ENCODE measurements at regions not wholly inside any gene's neighbourhood (a gene's known extent, or its start where the extent isn't known, plus 50 kb on each side); places are given as distances from the start of the nearest gene placed in this dataset.
"Not testable (repeated sequence)": the region's sequence is repeated elsewhere in the genome, so short reads cannot be mapped to it uniquely, and the experiment has no call there.

DNA sequence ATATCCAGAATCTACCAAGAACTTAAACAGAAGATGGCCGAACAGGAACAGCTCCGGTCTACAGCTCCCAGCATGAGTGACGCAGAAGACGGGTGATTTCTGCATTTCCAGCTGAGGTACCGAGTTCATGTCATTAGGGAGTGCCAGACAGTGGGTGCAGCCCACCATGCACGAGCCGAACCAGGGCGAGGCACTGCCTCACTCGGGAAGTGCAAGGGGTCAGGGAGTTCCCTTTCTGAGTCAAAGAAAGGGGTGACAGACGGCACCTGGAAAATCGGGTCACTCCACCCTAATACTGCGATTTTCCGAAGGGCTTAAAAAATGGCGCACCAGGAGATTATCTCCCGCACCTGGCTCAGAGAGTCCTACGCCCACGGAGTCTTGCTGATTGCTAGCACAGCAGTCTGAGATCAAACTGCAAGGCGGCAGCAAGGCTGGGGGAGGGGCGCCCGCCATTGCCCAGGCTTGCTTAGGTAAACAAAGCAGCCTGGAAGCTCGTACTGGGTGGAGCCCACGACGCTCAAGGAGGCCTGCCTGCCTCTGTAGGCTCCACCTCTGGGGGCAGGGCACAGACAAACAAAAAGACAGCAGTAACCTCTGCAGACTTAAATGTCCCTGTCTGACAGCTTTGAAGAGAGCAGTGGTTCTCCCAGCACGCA is 267.4 kb downstream of the HINT1 start:
- not testable (repeated sequence) for H3K27me3 ChIP-seq (ENCODE audit: control insufficient read depth in 3 of 3, insufficient read depth in 3 of 3, low read depth in 1 of 3, low read length in 3 of 3); H3K18ac ChIP-seq (ENCODE audit: low read length); DNase-seq (ENCODE audit: low spot score); H3K4me2 ChIP-seq (ENCODE audit: insufficient read depth, low read length, poor library complexity, severe bottlenecking); H2BK15ac ChIP-seq (ENCODE audit: low read length); H3K9ac ChIP-seq (ENCODE audit: low read depth, low read length, poor library complexity); H3K4me1 ChIP-seq (ENCODE audit: control insufficient read depth in 2 of 2, insufficient read depth in 1 of 2, low read depth in 1 of 2, low read length in 2 of 2); H2BK12ac ChIP-seq (ENCODE audit: low read length); H3K36me3 ChIP-seq (replicated peaks in 1 of 2; ENCODE audit: control insufficient read depth in 2 of 2, insufficient read depth in 2 of 2, low read length in 2 of 2); H2BK5ac ChIP-seq (ENCODE audit: low read length); H3K14ac ChIP-seq (ENCODE audit: low read length); H4K8ac ChIP-seq (ENCODE audit: low read depth, low read length); H3K4me3 ChIP-seq (ENCODE audit: low read length in 2 of 2); H4K91ac ChIP-seq (ENCODE audit: low read depth, low read length, poor library complexity); H3K9me3 ChIP-seq (replicated peaks in 1 of 2; ENCODE audit: control insufficient read depth in 2 of 2, insufficient read depth in 1 of 2, low read depth in 1 of 2, low read length in 2 of 2); H3K27ac ChIP-seq (replicated peaks; ENCODE audit: low read length); H3K23ac ChIP-seq (ENCODE audit: low read depth, low read length, poor library complexity); H3K4ac ChIP-seq (ENCODE audit: low read length); H3K79me1 ChIP-seq (ENCODE audit: low read depth, low read length); H2BK120ac ChIP-seq (ENCODE audit: low read depth, low read length); H2AK5ac ChIP-seq (ENCODE audit: low read depth, low read length)
- no CpG with 5 or more reads among the region's 24 CpGs for WGBS, 2 donors (ENCODE audit: extremely low coverage in 2 of 2, insufficient read length in 2 of 2, insufficient replicate concordance in 1 of 2)
- peak overlapping the region; percentile 61 for H2AFZ ChIP-seq (ENCODE audit: low read length)

DNA sequence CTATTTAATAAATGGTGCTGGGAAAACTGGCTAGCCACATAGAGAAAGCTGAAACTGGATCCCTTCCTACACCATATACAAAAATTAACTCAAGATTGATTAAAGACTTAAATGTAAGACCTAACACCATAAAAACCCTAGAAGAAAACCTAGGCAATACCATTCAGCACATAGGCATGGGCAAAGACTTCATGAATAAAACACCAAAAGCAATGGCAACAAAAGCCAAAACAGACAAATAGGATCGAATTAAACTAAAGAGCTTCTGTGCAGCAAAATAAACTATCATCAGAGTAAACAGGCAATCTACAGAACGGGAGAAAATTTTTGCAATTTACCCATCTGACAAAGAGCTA is 267.9 kb downstream of the HINT1 start:
- not testable (repeated sequence) for H3K18ac ChIP-seq (ENCODE audit: low read length); H3K27me3 ChIP-seq (ENCODE audit: control insufficient read depth in 3 of 3, insufficient read depth in 3 of 3, low read depth in 1 of 3, low read length in 3 of 3); H3K14ac ChIP-seq (ENCODE audit: low read length); H3K36me3 ChIP-seq (replicated peaks in 1 of 2; ENCODE audit: control insufficient read depth in 2 of 2, insufficient read depth in 2 of 2, low read length in 2 of 2); H3K4me2 ChIP-seq (ENCODE audit: insufficient read depth, low read length, poor library complexity, severe bottlenecking); H2AK5ac ChIP-seq (ENCODE audit: low read depth, low read length); H3K9me3 ChIP-seq (replicated peaks in 1 of 2; ENCODE audit: control insufficient read depth in 2 of 2, insufficient read depth in 1 of 2, low read depth in 1 of 2, low read length in 2 of 2); H3K79me1 ChIP-seq (ENCODE audit: low read depth, low read length); H3K4me3 ChIP-seq (ENCODE audit: low read length in 2 of 2); H3K4ac ChIP-seq (ENCODE audit: low read length); H2BK15ac ChIP-seq (ENCODE audit: low read length); DNase-seq (ENCODE audit: low spot score); H4K91ac ChIP-seq (ENCODE audit: low read depth, low read length, poor library complexity); H3K9ac ChIP-seq (ENCODE audit: low read depth, low read length, poor library complexity); H3K27ac ChIP-seq (replicated peaks; ENCODE audit: low read length); H2BK5ac ChIP-seq (ENCODE audit: low read length); H2BK120ac ChIP-seq (ENCODE audit: low read depth, low read length); H3K4me1 ChIP-seq (ENCODE audit: control insufficient read depth in 2 of 2, insufficient read depth in 1 of 2, low read depth in 1 of 2, low read length in 2 of 2); H3K23ac ChIP-seq (ENCODE audit: low read depth, low read length, poor library complexity); H4K8ac ChIP-seq (ENCODE audit: low read depth, low read length); H2BK12ac ChIP-seq (ENCODE audit: low read length)
- H2AFZ ChIP-seq (ENCODE audit: low read length), result peak overlapping the region; percentile 61
- no CpG with 5 or more reads among the region's 2 CpGs for WGBS, 2 donors (ENCODE audit: extremely low coverage in 2 of 2, insufficient read length in 2 of 2, insufficient replicate concordance in 1 of 2)

DNA sequence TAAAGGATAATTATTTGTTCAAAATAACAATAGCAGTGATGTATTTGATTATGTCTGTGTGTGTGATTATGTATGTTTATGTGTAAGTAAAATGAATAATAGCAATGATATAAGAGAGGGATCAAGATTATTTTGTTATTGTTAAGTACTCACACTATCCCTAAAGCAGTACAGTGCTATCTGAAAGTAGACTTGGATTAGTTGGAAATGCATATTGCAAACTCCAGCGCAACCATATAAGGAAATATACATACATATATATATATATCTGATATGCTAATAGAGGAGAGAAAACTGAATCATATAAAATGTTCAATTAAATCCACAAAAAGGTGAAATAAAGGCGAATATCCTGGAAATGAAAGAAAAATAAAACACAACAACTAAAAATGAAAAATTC is 268.4 kb downstream of the HINT1 start:
- Histone ChIP-seq H3K18ac (ENCODE audit: low read length) (no peak overlapping the region), H3K14ac (ENCODE audit: low read length) (no peak overlapping the region), H2BK120ac (ENCODE audit: low read depth, low read length) (no peak overlapping the region), H4K8ac (ENCODE audit: low read depth, low read length) (no peak overlapping the region), H2AK5ac (ENCODE audit: low read depth, low read length) (no peak overlapping the region), H3K23ac (ENCODE audit: low read depth, low read length, poor library complexity) (no peak overlapping the region), H3K4me2 (ENCODE audit: insufficient read depth, low read length, poor library complexity, severe bottlenecking) (no peak overlapping the region), H3K27me3 (ENCODE audit: control insufficient read depth in 3 of 3, insufficient read depth in 3 of 3, low read depth in 1 of 3, low read length in 3 of 3) (no peaks in the 10 kb centered on the region), H3K4me1 (ENCODE audit: control insufficient read depth in 2 of 2, insufficient read depth in 1 of 2, low read depth in 1 of 2, low read length in 2 of 2) (no peaks in the 10 kb centered on the region), H2BK5ac (ENCODE audit: low read length) (no peak overlapping the region), H4K91ac (ENCODE audit: low read depth, low read length, poor library complexity) (no peak overlapping the region), H3K4ac (ENCODE audit: low read length) (no peak overlapping the region), H2BK12ac (ENCODE audit: low read length) (no peak overlapping the region), H3K36me3 (replicated peaks in 1 of 2; ENCODE audit: control insufficient read depth in 2 of 2, insufficient read depth in 2 of 2, low read length in 2 of 2) (no peaks in the 10 kb centered on the region), H2AFZ (ENCODE audit: low read length) (no peak overlapping the region), H3K9ac (ENCODE audit: low read depth, low read length, poor library complexity) (no peak overlapping the region), H3K79me1 (ENCODE audit: low read depth, low read length) (no peaks in the 10 kb centered on the region), H3K27ac (replicated peaks; ENCODE audit: low read length) (no peak overlapping the region), H3K4me3 (ENCODE audit: low read length in 2 of 2) (no peak overlapping the region), H3K9me3 (replicated peaks in 1 of 2; ENCODE audit: control insufficient read depth in 2 of 2, insufficient read depth in 1 of 2, low read depth in 1 of 2, low read length in 2 of 2) (no peaks in the 10 kb centered on the region), H2BK15ac (ENCODE audit: low read length) (no peak overlapping the region)
- DNase-seq (ENCODE audit: low spot score), result no peak
- WGBS, 2 donors (ENCODE audit: extremely low coverage in 2 of 2, insufficient read length in 2 of 2, insufficient replicate concordance in 1 of 2), result no CpG with 5 or more reads among the region's 2 CpGs

DNA sequence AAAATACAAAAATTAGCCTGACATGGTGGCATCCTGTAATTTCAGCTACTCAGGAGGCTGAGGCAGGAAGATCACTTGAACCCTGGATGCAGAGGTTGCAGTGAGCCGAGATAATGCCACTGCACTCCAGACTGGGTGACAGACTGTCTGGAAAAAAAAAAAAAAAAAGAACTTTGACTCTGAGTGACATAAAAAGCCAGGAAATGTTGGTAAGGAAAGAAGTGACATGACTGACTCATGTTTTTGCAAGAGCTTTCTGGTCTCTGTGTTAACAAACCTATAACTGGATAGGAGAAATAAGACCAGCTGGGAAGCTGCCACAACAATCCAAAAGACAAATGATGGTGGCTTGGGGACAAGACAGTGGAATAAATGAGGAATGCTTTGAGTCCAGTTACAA is 272.1 kb downstream of the HINT1 start:
- H2BK5ac ChIP-seq (ENCODE audit: low read length), result no peak overlapping the region
- H3K4me1 ChIP-seq (ENCODE audit: control insufficient read depth in 2 of 2, insufficient read depth in 1 of 2, low read depth in 1 of 2, low read length in 2 of 2), result no peaks in the 10 kb centered on the region
- no CpG with 5 or more reads among the region's 1 CpG for WGBS, 2 donors (ENCODE audit: extremely low coverage in 2 of 2, insufficient read length in 2 of 2, insufficient replicate concordance in 1 of 2)

More for the DNA sequence above, 272.1 kb downstream of the HINT1 start:
- Histone ChIP-seq H3K27me3 (ENCODE audit: control insufficient read depth in 3 of 3, insufficient read depth in 3 of 3, low read depth in 1 of 3, low read length in 3 of 3) (no peaks in the 10 kb centered on the region), H2BK15ac (ENCODE audit: low read length) (no peak overlapping the region), H3K14ac (ENCODE audit: low read length) (no peak overlapping the region), H2AK5ac (ENCODE audit: low read depth, low read length) (no peak overlapping the region), H3K79me1 (ENCODE audit: low read depth, low read length) (no peaks in the 10 kb centered on the region), H4K91ac (ENCODE audit: low read depth, low read length, poor library complexity) (no peak overlapping the region), H2AFZ (ENCODE audit: low read length) (no peak overlapping the region), H3K18ac (ENCODE audit: low read length) (no peak overlapping the region), H3K4ac (ENCODE audit: low read length) (no peak overlapping the region), H3K23ac (ENCODE audit: low read depth, low read length, poor library complexity) (no peak overlapping the region), H3K9me3 (replicated peaks in 1 of 2; ENCODE audit: control insufficient read depth in 2 of 2, insufficient read depth in 1 of 2, low read depth in 1 of 2, low read length in 2 of 2) (no peaks in the 10 kb centered on the region), H3K4me3 (ENCODE audit: low read length in 2 of 2) (no peak overlapping the region), H2BK12ac (ENCODE audit: low read length) (no peak overlapping the region), H4K8ac (ENCODE audit: low read depth, low read length) (no peak overlapping the region), H3K4me2 (ENCODE audit: insufficient read depth, low read length, poor library complexity, severe bottlenecking) (no peak overlapping the region), H2BK120ac (ENCODE audit: low read depth, low read length) (no peak overlapping the region), H3K9ac (ENCODE audit: low read depth, low read length, poor library complexity) (no peak overlapping the region), H3K27ac (replicated peaks; ENCODE audit: low read length) (no peak overlapping the region), H3K36me3 (replicated peaks in 1 of 2; ENCODE audit: control insufficient read depth in 2 of 2, insufficient read depth in 2 of 2, low read length in 2 of 2) (no peaks in the 10 kb centered on the region)
- DNase-seq (ENCODE audit: low spot score), result no peak

Measured in neuronal stem cell (in vitro differentiated cells).